Gastrocnemius medialis (tissue), 4 donors: ENCODE measurements at regions not wholly inside any gene's neighbourhood (a gene's known extent, or its start where the extent isn't known, plus 50 kb on each side); places are given as distances from the start of the nearest gene placed in this dataset.

Source experiments
- CTCF ChIP-seq, 5 experiments: fragments of 450-650 bp in 3 of 5; fragments of 200-600 bp in 2 of 5; sonication (generic) in 2 of 5; IDR thresholded peaks in 4 of 5; conservative IDR thresholded peaks in 1 of 5; 1 replicate in 4 of 5; 2 replicates in 1 of 5; pipeline ENCODE4 v1.5.1; 2016 to 2019; ENCODE audit warnings: antibody characterized with exemption in 5 of 5, mild to moderate bottlenecking in 3 of 5, moderate library complexity in 3 of 5
- POLR2A ChIP-seq, 2 donors: fragments of 450-650 bp; IDR thresholded peaks; one replicate each; pipeline ENCODE4 v1.6.1; 2017; ENCODE audit warnings: antibody characterized with exemption in 2 of 2, mild to moderate bottlenecking in 2 of 2, moderate library complexity in 2 of 2

DNA sequence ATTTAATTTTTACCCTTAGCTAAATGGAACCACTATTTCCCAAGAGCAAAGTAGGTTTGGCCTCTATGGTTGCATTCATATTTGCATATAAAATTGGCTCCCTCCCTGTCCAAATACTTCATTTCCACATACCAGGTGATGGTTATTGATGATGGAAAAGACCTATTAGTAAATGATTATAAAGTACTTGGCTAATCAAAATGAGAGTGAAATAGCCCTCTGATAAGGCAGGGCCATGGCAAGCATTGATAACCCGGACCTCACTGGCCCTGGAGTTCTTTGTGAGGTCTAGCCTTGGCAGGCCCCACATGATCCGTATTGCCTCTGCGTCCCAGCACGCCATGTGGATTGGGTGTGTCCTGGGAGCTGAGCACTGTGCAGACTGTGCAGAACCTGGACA, 201.1 kb upstream of the GATA6 start:
- TF ChIP-seq CTCF (IDR thresholded peaks at IDR 0.05 in 4 of 5, conservative IDR thresholded peaks at IDR 0.05 in 1 of 5) (no peak), POLR2A (IDR thresholded peaks at IDR 0.05) (no peak)
